Body of pancreas (tissue), 4 donors: ENCODE measurements at regions not wholly inside any gene's neighbourhood (a gene's known extent, or its start where the extent isn't known, plus 50 kb on each side); places are given as distances from the start of the nearest gene placed in this dataset.

Source experiments
- POLR2A ChIP-seq, 3 donors: fragments of 450-650 bp; IDR thresholded peaks; one replicate each; pipeline ENCODE4 v1.6.1; 2016; ENCODE audit warnings: antibody characterized with exemption in 3 of 3, mild to moderate bottlenecking in 2 of 3
- TF ChIP-seq, protein P1 (sequence below), 7 experiments: fragments of 450-650 bp in 4 of 7; fragments of 200-600 bp in 3 of 7; sonication (generic) in 3 of 7; IDR thresholded peaks; one replicate each; pipeline ENCODE4 v1.5.1; 2016 to 2019; ENCODE audit warnings: antibody characterized with exemption in 7 of 7

DNA sequence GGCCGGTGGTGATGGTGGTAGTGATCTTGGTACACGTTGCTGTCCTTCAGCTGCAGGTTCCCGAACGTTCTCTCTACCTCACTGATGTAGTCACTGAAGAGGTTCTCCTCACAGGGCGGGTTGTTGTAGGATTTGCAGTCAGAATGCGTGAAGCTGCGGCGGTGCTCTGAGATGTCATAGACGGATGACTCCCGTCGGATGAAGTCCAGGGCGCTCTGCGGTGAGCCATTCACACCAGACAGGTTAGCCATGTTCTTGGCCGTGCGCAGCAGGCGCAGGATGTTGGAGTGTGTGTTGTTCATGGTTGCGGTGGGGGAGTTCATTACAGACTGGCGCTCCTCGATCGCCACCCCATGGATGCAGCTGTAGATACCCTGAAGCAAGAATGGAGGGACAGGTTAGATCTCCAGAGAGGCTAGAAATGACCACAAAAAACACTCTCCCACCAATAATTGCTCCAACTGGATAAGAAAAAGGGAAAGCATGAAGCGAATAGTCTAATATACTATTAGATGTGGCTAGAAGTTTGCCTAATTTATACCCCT lies 367.8 kb downstream of the EMP1 start:
- TF ChIP-seq, protein P1, sequence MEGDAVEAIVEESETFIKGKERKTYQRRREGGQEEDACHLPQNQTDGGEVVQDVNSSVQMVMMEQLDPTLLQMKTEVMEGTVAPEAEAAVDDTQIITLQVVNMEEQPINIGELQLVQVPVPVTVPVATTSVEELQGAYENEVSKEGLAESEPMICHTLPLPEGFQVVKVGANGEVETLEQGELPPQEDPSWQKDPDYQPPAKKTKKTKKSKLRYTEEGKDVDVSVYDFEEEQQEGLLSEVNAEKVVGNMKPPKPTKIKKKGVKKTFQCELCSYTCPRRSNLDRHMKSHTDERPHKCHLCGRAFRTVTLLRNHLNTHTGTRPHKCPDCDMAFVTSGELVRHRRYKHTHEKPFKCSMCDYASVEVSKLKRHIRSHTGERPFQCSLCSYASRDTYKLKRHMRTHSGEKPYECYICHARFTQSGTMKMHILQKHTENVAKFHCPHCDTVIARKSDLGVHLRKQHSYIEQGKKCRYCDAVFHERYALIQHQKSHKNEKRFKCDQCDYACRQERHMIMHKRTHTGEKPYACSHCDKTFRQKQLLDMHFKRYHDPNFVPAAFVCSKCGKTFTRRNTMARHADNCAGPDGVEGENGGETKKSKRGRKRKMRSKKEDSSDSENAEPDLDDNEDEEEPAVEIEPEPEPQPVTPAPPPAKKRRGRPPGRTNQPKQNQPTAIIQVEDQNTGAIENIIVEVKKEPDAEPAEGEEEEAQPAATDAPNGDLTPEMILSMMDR (IDR thresholded peaks at IDR 0.05), result no peak
- no peak for TF ChIP-seq POLR2A (IDR thresholded peaks at IDR 0.05)
